C4-2B (cell line): ENCODE measurements at regions not wholly inside any gene's neighbourhood (a gene's known extent, or its start where the extent isn't known, plus 50 kb on each side); places are given as distances from the start of the nearest gene placed in this dataset.

Experiments
- CTCF ChIP-seq: fragments of 450-650 bp; conservative IDR thresholded peaks from 2 replicates; pipeline ENCODE4 v1.5.1; 2017; ENCODE audit warnings: mild to moderate bottlenecking
- ZFX ChIP-seq: fragments of 450-650 bp; IDR thresholded peaks from 2 replicates; pipeline ENCODE4 v1.6.1; 2017

GRCh38 chr2:136373841-136374240, 255.9 kb upstream of the CXCR4 start:
- TF ChIP-seq CTCF (no peak), ZFX (no peak)
